ENCODE measurements at regions not wholly inside any gene's neighbourhood (a gene's known extent, or its start where the extent isn't known, plus 50 kb on each side); places are given as distances from the start of the nearest gene placed in this dataset.

DNA sequence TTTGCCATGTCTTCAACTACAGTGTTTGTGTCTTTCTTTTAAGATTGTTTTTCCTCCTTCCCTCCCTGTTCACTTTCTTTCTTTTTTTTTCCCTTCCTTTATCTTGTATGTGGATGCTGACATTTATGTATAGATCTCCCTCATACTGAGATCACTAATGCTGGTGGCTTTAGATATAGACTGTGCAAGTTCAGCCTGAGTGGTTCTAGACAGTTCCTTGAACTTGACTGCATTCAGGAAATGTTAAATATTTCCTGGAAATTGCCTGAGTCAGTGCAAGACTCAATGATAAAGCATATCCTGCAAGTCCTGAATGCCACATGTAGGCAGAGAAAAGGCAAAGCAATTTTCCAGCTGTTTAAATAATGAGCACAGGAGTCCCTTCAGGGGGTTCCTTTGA, 182.5 kb upstream of the NR3C1 start:
- H3K27ac ChIP-seq: no peak overlapping the region
- intact Hi-C loops (cut with DNase I; ENCODE audit: low total_unique reads): no loop called here
- H3K4me3 ChIP-seq: no peak overlapping the region
- no peaks in the 10 kb centered on the region for H3K9me3 ChIP-seq
- no peaks in the 10 kb centered on the region for H3K27me3 ChIP-seq
- no peaks in the 10 kb centered on the region for H3K36me3 ChIP-seq (ENCODE audit: low read depth, missing control alignments)
- H3K4me1 ChIP-seq: no peaks in the 10 kb centered on the region
- DNase-seq: no peak
- TF ChIP-seq, protein P1, sequence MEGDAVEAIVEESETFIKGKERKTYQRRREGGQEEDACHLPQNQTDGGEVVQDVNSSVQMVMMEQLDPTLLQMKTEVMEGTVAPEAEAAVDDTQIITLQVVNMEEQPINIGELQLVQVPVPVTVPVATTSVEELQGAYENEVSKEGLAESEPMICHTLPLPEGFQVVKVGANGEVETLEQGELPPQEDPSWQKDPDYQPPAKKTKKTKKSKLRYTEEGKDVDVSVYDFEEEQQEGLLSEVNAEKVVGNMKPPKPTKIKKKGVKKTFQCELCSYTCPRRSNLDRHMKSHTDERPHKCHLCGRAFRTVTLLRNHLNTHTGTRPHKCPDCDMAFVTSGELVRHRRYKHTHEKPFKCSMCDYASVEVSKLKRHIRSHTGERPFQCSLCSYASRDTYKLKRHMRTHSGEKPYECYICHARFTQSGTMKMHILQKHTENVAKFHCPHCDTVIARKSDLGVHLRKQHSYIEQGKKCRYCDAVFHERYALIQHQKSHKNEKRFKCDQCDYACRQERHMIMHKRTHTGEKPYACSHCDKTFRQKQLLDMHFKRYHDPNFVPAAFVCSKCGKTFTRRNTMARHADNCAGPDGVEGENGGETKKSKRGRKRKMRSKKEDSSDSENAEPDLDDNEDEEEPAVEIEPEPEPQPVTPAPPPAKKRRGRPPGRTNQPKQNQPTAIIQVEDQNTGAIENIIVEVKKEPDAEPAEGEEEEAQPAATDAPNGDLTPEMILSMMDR (IDR thresholded peaks at IDR 0.05): no peak
- no peak for TF ChIP-seq POLR2A (IDR thresholded peaks at IDR 0.05)

DNA sequence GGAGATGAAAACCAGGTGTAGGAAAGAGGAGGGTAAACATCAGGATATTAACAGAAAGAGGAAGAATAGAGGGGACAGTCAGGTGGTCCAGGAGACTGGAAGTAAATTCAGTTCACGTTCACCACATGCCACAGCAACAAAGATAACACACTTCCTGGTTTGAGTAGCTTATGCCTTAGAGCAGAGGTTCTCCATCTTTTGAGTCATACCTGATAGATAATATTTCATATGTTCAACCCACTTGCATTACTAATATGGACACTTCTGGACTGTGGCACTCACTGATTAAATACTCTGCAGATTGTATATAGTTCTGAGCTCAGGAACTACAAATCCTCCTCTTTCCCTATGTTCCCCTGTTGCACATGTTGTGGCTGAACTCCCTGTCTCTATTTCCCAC, 179.9 kb upstream of the NR3C1 start:
- 72 to 77% methylated on average over 1 of the region's 1 CpG for WGBS, 2 donors
- H3K27me3 ChIP-seq: no peaks in the 10 kb centered on the region
- intact Hi-C loops (cut with DNase I; ENCODE audit: low total_unique reads): no loop called here
- TF ChIP-seq POLR2A (IDR thresholded peaks at IDR 0.05): no peak
- TF ChIP-seq, protein P1 (IDR thresholded peaks at IDR 0.05): no peak
- H3K4me1 ChIP-seq: no peaks in the 10 kb centered on the region
- H3K4me3 ChIP-seq: no peak overlapping the region
- H3K9me3 ChIP-seq: no peaks in the 10 kb centered on the region
- H3K36me3 ChIP-seq (ENCODE audit: low read depth, missing control alignments): no peaks in the 10 kb centered on the region
- no peak for DNase-seq
- no peak overlapping the region for H3K27ac ChIP-seq

DNA sequence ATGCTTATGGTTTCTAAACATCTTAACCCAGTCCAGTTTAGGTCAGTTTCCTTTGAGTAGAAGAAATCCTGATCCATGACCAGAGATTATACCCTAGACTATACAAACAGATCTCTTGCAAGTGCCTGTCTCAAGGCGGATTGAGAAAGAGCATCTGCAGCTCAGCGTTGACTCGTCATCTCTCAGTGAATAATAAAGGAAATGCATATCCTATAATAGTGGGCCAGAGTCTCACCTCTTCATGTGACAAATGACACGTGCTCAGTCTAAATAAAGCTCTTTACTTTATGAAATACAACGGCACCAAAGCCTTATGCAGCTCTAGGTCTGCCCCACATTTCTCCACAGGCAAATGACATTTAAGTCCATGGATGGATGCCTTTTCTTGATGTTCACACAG, 179.4 kb upstream of the NR3C1 start:
- Histone ChIP-seq H3K4me1 (no peaks in the 10 kb centered on the region), H3K4me3 (no peak overlapping the region), H3K27me3 (no peaks in the 10 kb centered on the region), H3K36me3 (ENCODE audit: low read depth, missing control alignments) (no peaks in the 10 kb centered on the region), H3K9me3 (no peaks in the 10 kb centered on the region), H3K27ac (no peak overlapping the region)
- intact Hi-C loops (cut with DNase I; ENCODE audit: low total_unique reads): no loop called here
- 87 to 88% methylated on average over 5 of the region's 5 CpGs for WGBS, 2 donors
- TF ChIP-seq, protein P1 (IDR thresholded peaks at IDR 0.05): no peak
- TF ChIP-seq POLR2A (IDR thresholded peaks at IDR 0.05): no peak
- no peak for DNase-seq

DNA sequence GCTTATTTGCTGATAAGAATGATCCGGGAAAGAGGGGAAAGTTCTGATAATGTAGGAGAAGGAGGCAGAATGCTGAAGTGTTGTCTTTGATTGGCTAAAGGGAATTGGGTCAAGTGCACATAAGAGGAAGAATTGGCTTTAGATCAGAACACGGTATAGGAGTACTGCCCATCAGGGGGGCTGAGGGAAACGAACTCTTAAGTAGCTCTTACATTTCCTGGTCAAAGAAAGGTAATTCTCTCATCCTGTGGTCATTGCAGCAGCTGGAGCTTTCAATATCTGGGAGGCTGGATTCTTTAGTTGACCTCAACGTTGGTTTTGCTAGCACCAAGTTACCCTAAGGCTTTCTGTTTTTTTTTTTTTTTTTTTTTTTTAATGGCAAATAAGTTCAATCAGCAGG, 178.7 kb upstream of the NR3C1 start:
- H3K36me3 ChIP-seq (ENCODE audit: low read depth, missing control alignments): no peaks in the 10 kb centered on the region
- DNase-seq: no peak
- H3K27ac ChIP-seq: no peak overlapping the region
- intact Hi-C loops (cut with DNase I; ENCODE audit: low total_unique reads): no loop called here
- H3K4me3 ChIP-seq: no peak overlapping the region
- H3K4me1 ChIP-seq: no peaks in the 10 kb centered on the region
- no peak for TF ChIP-seq POLR2A (IDR thresholded peaks at IDR 0.05)
- TF ChIP-seq, protein P1 (IDR thresholded peaks at IDR 0.05): no peak
- no peaks in the 10 kb centered on the region for H3K9me3 ChIP-seq
- WGBS, 2 donors: 41 to 51% methylated on average over 4 of the region's 4 CpGs
- H3K27me3 ChIP-seq: no peaks in the 10 kb centered on the region

DNA sequence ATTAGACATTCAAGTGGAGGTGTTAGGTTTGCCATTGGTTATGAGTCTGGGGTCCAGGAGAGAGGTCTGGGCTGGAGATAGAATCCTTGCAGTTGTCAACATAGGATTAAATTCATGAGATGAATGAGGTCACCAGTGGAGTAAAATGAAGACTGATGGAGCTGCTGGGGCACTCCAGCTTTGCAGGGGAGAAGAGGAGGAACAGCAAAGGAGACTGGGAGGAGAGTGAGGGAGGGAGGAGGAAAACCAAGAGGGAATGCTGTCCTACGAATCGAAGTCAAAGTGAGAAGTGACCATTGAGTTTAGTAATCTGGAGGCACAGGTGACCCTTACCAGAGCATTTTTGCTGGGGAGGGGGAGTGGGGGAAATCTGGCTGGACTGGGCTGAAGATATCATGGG, 178.2 kb upstream of the NR3C1 start:
- TF ChIP-seq, protein P1 (IDR thresholded peaks at IDR 0.05): no peak
- TF ChIP-seq POLR2A (IDR thresholded peaks at IDR 0.05): no peak
- H3K36me3 ChIP-seq (ENCODE audit: low read depth, missing control alignments): no peaks in the 10 kb centered on the region
- no peak overlapping the region for H3K4me3 ChIP-seq
- no peak for DNase-seq
- H3K9me3 ChIP-seq: no peaks in the 10 kb centered on the region
- no peak overlapping the region for H3K27ac ChIP-seq
- H3K4me1 ChIP-seq: no peaks in the 10 kb centered on the region
- no peaks in the 10 kb centered on the region for H3K27me3 ChIP-seq
- 70 to 75% methylated on average over 2 of the region's 2 CpGs for WGBS, 2 donors
- intact Hi-C loops (cut with DNase I; ENCODE audit: low total_unique reads): no loop called here
